ENCODE measurements at regions not wholly inside any gene's neighbourhood (a gene's known extent, or its start where the extent isn't known, plus 50 kb on each side); places are given as distances from the start of the nearest gene placed in this dataset.

- TF ChIP-seq, protein P1, sequence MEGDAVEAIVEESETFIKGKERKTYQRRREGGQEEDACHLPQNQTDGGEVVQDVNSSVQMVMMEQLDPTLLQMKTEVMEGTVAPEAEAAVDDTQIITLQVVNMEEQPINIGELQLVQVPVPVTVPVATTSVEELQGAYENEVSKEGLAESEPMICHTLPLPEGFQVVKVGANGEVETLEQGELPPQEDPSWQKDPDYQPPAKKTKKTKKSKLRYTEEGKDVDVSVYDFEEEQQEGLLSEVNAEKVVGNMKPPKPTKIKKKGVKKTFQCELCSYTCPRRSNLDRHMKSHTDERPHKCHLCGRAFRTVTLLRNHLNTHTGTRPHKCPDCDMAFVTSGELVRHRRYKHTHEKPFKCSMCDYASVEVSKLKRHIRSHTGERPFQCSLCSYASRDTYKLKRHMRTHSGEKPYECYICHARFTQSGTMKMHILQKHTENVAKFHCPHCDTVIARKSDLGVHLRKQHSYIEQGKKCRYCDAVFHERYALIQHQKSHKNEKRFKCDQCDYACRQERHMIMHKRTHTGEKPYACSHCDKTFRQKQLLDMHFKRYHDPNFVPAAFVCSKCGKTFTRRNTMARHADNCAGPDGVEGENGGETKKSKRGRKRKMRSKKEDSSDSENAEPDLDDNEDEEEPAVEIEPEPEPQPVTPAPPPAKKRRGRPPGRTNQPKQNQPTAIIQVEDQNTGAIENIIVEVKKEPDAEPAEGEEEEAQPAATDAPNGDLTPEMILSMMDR (conservative IDR thresholded peaks at IDR 0.05; ENCODE audit: low read depth, low read length), result no peak
- TF ChIP-seq EZH2 (IDR thresholded peaks at IDR 0.05; ENCODE audit: borderline replicate concordance, low read depth, low read length, poor library complexity, severe bottlenecking), result no peak
These were observed 153.5 kb downstream of the DHRS2 start for GRCh38 chr14:23789696-23790095.

Data from A673 (cell line).